Stimulated activated CD8-positive, alpha-beta memory T cell treated with anti-CD3 and anti-CD28 coated beads, Interleukin-12 subunit alpha, Interleukin-12 subunit beta, amount 100 ng/mL, for 24 hours (primary cell): ENCODE measurements at regions not wholly inside any gene's neighbourhood (a gene's known extent, or its start where the extent isn't known, plus 50 kb on each side); places are given as distances from the start of the nearest gene placed in this dataset.
"Not testable (repeated sequence)": the region's sequence is repeated elsewhere in the genome, so short reads cannot be mapped to it uniquely, and the experiment has no call there.

ENCODE experiments used
- DNase-seq: peaks from one replicate; pipeline ENCODE4 v3.0.0-alpha.2; 2020; ENCODE audit errors: extremely low read depth

GRCh38 chr6:15080895-15081294 is 165.0 kb upstream of the JARID2 start:
- no peak for DNase-seq

GRCh38 chr6:15081447-15081846 is 164.4 kb upstream of the JARID2 start:
- no peak for DNase-seq

GRCh38 chr6:15082708-15083107 is 163.2 kb upstream of the JARID2 start:
- DNase-seq: no peak

- DNase-seq: no peak
Measured at GRCh38 chr6:15086348-15087158, 159.3 kb upstream of the JARID2 start.

- no peak for DNase-seq
Measured at GRCh38 chr6:15087186-15087589, 158.7 kb upstream of the JARID2 start.

GRCh38 chr6:15088904-15089568 is 156.8 kb upstream of the JARID2 start:
- no peak for DNase-seq

GRCh38 chr6:15089569-15090144 is 156.2 kb upstream of the JARID2 start:
- no peak for DNase-seq

- no peak for DNase-seq
Measured at GRCh38 chr6:15090145-15090579, 155.7 kb upstream of the JARID2 start.

GRCh38 chr6:15090745-15091384 is 155.0 kb upstream of the JARID2 start:
- DNase-seq: no peak

- DNase-seq: no peak
Measured at GRCh38 chr6:15096894-15097837, 148.7 kb upstream of the JARID2 start.

GRCh38 chr6:15101130-15101529 is 144.7 kb upstream of the JARID2 start:
- no peak for DNase-seq

GRCh38 chr6:15102241-15102640 is 143.6 kb upstream of the JARID2 start:
- no peak for DNase-seq

- DNase-seq: no peak
Measured at GRCh38 chr6:15106958-15107643, 138.8 kb upstream of the JARID2 start.

- no peak for DNase-seq
Measured at GRCh38 chr6:15107644-15108382, 138.1 kb upstream of the JARID2 start.

- no peak for DNase-seq
Measured at GRCh38 chr6:15108383-15108715, 137.5 kb upstream of the JARID2 start.

- DNase-seq: no peak
Measured at GRCh38 chr6:15109338-15110090, 136.4 kb upstream of the JARID2 start.

- DNase-seq: no peak
Measured at GRCh38 chr6:15110726-15111354, 135.0 kb upstream of the JARID2 start.

GRCh38 chr6:15111576-15111975 is 134.3 kb upstream of the JARID2 start:
- not testable (repeated sequence) for DNase-seq

GRCh38 chr6:15113587-15113986 is 132.3 kb upstream of the JARID2 start:
- no peak for DNase-seq
